ENCODE measurements at regions not wholly inside any gene's neighbourhood (a gene's known extent, or its start where the extent isn't known, plus 50 kb on each side); places are given as distances from the start of the nearest gene placed in this dataset.

GRCh38 chr18:78711971-78712370 lies 267.6 kb upstream of the SALL3 start:
- no peak for TF ChIP-seq CTCF (IDR thresholded peaks at IDR 0.05 in 8 of 11, conservative IDR thresholded peaks at IDR 0.05 in 3 of 11)
- no peak for TF ChIP-seq POLR2A (IDR thresholded peaks at IDR 0.05)
- TF ChIP-seq POLR2AphosphoS5 (IDR thresholded peaks at IDR 0.05), result no peak

All from spleen (tissue), 7 donors.